ENCODE measurements at regions not wholly inside any gene's neighbourhood (a gene's known extent, or its start where the extent isn't known, plus 50 kb on each side); places are given as distances from the start of the nearest gene placed in this dataset.

DNA sequence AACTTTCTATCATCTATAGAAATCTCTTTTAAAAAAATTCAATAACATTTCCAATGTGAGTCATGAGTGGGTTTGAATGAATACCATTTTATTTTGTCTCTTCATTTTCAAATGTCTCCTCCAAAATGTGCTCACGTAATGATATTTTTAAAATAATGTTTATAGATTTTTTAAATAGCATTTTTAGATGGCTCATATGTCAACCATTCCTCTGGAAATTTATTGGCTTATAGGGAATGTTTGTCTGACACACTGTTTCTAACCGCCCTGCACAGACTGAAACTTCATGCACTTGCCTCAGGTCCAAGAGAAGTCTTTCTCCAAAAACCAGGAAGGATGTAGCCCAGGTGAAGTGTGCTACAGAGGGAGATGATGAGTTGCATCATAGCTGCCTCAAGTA is 88.8 kb upstream of the PLEKHG7 start:
- DNase-seq, result no peak

DNA sequence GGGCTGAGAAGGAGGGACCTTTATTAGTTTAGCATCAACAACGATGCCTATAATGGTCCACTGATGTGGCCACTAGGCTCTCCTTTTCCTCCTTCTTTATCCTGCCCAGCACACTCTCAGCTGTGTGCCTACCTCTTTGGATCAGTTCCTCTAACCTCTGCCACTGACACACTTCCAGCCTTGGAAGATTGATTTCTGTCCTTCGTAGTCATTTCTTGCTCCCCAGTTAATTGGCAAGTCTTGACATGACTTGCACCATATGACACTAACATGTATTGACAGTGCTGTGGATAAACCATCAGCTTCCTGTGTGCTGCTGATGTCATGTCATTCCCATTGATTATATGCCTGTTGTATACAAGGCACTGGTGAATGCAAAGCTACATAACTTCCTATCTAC is 90.2 kb upstream of the PLEKHG7 start:
- no peak for DNase-seq

DNA sequence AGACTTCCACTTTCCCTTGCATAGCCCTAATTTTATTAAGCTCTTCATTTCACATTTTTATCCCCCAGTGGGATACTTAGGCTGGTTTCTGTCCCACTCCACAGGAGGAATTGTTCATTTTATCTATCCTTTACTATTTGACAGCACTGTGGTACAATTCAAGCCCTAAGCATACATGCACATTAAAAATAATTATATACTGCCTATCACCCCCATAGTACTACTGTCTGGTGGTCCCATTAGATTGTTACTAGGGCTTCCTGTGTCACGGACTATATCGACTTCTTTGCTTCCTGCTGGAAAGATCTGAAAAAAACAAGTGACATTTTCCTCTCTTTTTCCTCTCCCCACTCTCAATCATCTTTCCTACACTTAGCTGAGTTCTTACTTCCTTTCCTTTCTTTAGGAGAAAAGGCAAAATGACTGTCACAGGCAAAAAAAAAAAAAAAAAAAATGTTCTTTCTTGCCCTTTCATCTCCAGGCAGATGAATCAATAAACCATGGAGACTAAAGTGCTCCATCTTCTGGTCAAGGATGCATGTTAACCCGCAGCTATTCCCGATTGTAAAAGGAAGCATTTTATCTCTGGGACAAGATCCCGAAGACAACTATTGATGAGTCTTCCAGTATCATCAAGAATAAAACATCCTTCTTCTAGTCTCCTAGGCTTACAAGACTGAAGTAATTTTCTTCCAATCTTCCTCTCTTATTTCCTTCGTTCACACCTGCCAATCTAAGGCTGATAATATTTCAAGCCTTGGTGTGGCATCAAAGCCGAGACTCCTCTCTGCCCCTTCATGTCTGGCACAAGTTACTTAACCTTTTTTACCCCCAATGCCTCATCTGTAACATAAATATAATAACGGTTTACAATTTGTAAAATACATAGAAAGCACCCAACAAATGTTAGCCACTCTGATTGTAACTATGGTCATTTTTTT is 94.4 kb upstream of the PLEKHG7 start:
- no peak for DNase-seq

DNA sequence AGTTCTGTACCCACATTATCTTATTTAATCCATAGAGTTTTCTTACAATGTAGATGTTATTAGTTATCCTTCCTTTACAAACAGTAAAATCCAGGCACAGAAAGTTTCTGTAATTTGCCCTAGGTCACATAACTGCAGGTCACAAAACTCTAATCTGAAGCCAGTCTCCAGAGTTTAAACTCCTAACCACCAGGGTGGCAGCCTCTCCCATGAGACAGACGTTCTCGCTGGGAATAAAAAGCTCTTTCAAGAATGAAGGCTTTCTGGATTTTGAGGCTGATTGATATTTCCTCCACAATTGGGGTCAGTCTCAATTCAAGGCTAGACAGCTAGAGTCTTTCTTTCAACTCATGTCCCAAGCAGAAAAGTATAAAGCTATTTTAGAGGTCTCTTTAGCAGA is 95.8 kb upstream of the PLEKHG7 start:
- no peak for DNase-seq

DNA sequence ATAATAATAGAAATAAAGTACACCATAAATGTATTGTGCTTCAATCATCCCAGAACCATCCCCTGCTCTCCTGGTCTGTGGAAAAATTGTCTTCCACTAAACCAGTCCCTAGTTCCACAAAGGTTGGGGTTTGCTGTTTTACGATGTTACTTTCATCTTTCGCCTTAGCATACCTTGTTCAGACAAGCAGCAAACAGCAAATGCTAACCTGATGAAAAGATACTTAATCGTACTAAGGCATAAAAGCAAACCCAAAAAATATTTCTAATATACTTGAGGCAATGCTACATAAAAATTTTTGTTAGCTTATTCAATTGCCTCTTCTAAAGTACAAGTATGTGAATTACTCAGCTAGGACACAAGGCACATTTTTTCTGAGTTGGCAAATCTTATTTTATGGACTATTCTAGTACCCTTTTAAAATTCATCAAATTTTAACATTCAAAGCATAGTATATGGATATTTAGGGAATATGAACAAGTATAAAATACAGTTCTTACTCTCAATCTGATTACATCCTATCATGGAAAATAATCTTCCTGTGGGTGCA is 97.1 kb upstream of the PLEKHG7 start:
- no peak for DNase-seq

DNA sequence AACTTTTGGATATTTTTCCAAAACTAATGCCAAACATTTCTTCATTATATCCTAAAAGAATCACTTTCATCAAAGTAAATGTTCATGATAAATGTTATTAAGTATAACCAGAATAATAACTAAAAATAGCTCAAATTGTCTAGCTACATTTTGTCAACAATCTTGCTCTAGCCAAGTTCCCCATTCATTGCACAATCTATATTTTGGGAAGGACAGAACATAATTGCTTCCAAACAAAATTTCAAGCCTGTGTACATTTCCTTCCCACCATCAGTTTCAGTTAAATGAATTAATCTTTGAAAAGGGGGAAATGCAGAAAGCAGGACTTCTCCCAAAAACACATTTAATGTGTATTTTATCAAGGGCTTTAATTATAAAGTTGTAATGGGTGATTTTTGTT is 98.0 kb upstream of the PLEKHG7 start:
- no peak for DNase-seq

DNA sequence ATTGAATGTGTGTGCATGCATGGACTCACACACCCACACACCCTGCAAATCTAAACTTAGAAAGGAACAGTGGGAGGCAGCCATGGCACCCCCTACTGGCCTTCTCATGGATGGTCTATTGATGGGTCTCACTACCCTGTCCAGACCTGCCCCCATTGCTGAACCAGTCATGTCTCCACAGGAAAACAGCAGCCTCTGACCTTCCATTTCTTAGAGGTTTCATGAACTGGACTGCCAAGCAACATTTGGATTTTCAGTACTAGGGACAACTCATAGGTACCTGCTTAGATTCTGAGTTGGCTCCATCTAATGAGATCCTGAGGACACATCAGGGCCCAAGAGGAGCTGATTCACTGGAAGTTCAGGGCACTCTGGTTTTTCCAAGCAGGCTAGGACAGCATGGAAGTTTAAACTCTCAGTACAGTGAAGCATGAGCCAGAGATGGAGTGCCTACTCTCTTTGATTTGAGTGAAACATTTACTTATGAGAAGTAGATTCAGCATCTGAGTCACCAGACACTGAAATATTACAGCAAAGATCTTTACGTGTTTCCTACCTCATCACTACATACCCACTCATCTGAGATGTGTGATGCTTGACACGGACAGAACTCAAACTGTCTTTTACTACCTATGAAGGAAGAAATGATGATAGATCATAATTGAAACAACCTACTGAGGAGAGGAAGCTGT is 98.9 kb upstream of the PLEKHG7 start:
- DNase-seq, result no peak

DNA sequence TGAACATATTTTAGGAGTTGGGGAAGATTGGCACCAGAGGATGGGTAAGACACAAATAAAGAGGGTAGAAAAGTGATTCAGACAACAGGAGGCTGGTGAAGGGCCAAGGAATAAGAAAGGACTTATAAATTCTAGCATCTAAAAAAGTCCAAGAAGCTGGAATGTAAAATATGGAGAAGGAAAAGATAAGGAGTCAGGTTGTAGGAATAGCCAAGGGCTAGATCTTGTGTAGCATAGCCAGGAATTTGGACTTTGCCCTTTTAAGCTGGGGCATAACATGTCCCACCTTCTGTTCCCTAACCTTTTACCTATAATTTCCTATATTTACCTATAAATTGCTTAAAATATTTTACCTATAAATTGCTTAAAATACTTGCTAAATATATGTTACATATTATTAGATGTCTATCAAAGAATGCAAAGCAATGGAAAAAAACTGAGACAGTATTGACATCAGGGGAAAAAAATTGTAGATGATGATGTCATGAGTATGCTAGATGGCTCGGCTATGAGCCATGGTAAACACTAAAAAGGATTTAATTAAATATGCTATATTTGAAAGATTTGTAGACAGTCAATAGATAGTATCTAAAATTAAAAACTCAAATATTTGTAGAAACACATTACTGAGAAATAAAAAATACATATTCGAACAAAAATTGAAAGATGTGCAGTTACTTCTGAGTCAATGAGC is 99.7 kb upstream of the PLEKHG7 start:
- no peak for DNase-seq

DNA sequence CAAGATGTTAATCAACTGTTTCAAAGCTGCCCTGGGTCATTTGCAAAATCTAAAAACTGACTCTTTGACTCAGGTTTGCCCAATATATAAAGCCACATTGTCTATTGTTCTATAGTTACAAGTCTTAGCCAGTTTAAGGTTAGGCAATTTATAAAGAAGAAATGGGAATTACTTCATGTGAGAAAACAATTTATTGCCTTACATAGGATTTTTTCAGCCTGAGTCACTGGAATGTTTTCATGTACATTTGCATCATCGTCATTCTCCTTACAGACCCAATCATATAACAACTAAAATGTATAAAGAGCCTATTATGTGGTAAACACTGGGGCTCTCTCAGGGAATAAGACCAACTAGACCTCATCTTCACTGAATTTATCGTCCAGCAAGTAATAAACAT is 100.3 kb upstream of the PLEKHG7 start:
- DNase-seq, result no peak

DNA sequence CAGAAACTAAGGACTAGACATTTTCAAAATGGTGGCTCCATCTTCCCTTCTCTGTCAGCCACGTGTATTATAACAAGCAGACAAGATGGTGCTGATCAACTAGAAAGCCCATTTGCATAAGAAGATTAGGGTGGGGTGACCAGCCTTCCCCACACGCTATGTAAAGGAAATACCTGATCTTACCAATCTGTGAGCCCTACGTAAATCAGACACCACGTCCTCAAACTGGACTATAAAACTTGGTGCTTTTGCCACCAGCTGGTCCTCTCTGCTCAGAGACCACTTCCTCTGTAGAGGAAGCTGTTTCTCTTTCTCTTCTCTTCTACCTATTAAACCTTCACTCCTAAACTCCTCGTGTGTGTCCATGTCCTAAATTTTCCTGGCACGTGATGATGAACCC is 101.1 kb upstream of the PLEKHG7 start:
- DNase-seq, result no peak

DNA sequence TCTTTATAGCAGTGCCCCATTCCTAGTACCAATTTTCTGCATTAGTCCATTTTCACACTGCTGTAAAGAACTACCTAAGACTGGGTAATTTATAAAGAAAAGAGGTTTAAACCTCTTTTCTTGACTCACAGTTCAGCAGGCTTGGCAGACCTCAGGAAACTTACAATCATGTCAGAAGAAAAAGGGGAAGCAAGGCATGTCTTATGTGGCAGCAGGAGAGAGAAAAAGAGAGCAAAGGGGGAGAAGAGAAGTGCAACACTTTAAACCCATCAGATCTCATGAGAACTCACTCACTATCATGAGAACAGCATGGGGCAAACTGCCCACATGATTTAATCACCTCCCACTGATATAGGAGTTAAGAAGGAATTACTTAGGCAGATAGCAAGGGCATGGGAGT is 101.6 kb upstream of the PLEKHG7 start:
- no peak for DNase-seq

DNA sequence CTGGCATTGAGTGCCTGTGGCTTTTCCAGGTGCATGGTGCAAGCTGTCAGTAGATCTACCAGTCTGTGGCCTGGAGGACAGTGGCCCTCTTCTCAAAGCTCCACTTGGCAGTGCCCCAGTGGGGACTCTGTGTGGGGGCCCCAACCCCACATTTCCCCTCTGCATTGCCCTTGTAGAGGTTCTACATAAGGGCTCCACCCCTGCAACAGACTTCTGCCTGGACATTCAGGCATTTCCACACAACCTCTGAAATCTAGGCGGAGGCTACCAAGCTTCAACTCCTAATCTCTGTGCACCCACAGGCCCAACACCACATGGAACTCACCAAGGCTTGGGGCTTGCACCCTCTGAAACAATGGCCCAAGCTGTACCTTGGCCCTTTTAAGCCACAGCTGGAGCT is 102.7 kb upstream of the PLEKHG7 start:
- no peak for DNase-seq

DNA sequence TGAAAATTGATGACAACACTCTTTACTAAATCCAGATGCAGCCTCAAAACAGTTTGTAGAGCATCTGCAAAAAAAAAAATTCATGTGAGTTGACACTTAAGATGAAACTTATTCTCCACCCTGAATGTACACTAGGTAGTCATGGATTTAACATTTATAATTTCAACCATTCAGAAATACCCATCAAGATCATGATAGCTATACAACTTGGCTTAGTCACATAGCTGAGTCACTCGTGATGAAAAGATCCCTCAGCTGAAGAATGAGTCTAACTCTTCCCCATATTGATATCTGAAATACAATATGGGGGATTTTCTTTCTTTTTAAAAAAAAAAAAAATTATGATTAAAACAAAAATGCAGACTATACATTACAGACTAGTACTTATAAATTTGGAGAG is 104.8 kb upstream of the PLEKHG7 start:
- DNase-seq, result no peak

DNA sequence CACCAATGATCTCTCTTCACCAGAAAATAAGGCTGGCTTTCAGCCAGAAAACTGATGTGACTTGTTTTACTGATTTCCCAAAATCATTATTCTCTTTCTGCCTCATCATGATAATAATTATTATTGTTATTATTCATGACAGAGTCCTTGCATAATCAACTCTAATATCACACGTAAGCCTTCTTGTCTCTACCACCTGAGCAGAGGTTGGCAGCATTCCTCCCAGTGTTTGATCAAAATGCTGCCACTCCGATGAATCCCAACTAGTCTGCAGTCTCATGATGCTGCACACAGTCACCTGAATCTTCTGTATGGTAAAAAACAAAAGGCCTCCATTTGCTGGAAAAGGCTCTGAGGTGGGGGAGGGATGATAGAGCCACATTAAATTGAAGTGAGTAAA is 105.7 kb upstream of the PLEKHG7 start:
- DNase-seq, result no peak

DNA sequence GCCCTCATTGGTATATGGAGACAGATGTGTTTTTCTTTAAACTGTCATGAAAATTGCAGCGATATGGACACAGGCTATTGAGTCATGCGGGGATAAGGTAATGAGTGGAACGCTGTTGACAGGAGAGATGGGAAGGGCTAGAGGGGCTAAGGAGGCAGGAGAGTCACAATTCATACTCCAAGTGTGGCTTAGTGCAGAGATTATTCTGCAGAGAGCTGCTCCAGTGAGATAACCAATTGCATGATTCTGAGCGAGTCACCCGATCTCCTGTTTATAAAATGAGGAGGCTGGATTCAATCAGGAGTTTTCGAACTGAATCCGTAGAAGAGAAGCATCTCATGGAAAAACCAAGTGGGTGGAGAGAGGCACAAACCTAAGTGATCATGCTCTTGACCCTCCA is 106.4 kb upstream of the PLEKHG7 start:
- no peak for DNase-seq

DNA sequence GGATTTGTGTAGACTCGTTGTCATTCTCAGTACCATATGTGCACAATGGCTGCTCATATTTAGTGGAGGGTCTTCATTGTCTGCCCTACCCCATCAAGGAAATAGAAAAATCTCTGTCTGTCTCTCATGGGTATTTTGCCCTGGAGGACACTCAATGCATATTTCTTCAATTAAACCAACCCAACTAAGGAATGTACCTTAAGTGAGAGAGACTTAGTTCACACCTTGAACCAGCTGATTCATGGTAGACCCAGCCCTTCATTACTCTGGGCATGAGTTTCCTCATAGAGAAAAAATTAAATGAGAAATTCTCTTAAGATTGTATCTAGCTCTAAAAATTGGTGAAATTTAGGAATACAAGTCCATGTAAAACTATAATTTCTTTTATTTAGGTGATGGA is 107.1 kb upstream of the PLEKHG7 start:
- no peak for DNase-seq

DNA sequence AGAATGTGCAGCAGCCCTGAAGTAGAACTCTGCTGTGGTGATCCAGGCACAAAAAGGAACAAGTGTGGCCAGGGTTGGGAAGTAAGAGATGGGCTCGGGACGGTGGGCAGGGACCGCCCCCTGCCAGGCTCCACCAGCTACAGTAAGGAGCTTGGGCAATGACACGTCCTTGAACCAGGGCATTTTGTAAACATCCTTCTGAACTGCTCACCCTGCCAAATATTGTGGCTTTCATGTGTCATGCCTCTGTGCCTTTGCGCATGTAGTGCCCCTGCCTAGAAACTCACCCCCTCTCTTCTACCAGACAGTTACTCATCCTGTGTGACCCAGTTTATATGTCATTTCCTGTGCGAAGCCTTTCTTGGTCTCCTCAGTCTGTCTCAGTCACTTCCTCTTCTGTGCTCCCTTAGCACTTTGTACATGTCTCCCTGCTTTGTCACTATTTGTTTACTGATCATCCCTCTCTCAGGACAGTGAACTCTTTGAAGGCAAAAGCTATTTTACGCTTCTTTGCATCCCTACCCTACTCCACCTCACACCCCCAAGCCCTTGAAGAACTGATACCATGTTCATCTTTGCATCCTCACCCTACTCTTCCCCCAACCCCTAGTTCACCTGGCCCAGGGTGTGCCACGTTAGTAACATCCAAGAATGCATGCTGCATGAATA is 108.9 kb upstream of the PLEKHG7 start:
- DNase-seq, result peak; percentile 11

DNA sequence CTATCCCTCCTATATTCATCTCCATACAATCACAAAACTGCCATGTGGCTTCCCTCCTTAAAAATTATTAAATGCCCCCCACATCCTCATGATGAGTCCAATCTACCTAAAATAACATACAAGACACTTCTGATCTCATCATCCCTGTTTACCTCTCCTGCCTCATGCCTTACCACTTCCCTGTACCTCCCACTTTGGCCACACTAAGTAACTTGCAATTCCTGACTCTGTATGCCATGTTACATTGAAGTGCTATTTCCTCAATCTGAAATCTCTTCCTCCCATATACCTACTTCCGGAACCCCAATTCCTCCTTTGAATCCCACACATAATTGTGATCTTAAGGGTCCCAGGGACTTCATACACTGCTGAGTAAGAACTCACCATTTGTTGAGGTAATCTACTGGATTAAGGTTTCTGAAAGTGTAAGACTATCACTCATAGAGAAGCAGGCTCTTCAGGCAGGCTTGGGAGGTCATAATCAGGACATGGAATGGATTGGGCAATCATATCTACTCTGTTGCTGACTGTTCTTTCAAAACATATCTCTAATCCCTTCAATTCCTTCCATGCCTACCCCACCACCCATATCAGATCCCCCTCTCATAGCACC is 117.6 kb upstream of the PLEKHG7 start:
- DNase-seq, result no peak

DNA sequence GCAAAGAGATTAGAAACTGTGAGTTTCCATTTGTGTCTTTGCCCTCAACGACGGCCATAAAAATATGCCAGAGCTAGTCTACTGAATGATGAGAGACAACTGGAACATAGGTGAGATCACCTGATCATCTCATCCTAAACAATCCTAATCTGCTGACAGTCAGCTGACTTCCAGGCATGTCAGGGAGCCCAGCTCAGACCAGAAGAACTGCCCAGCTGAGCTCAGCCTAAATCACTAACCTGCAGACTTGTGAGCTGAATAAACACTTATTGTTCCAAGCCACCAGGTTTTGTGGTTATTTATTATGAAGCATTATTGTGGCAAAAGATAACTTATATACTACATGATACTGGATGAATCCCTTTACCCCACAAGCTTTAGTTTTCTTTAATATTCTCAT is 118.9 kb upstream of the PLEKHG7 start:
- no peak for DNase-seq

DNA sequence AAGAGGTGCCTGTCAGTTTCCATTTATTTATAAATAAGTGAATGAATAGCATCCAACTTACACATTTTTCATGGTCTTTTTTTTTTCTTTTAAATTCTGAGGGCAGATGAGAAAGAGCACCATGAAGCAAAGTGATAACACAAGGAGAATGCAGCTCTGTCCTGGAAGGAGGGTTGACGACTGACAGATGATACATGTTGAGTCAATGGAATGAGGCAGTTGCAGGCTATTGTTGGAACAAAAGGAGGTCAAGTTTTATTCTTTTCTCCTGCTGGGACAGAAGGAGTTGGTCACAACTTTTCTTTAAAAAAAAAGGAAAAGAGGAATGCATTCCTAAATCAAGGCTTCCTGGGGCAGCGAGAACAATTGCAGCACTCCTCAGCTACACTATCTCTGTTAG is 119.9 kb upstream of the PLEKHG7 start:
- DNase-seq, result no peak

DNA sequence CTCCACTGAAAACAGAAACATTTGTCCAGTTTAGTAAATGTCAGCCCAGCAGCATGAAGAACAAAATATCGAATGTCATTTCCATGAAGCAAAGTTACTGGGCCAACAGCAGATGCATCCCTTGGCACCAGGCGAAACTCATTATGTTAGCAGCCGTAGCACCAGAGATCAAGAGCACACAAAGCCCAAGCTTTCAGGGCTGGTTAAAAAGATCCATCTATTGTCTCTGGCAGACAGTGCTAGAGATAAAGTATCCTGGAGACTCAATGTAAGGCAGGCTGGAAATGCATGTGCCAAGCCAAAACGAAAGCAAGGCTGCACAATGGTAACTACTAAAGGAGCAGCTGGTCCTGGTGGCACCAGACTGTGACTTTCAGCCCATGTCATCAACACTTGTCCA is 120.3 kb upstream of the PLEKHG7 start:
- DNase-seq, result peak; percentile 72

DNA sequence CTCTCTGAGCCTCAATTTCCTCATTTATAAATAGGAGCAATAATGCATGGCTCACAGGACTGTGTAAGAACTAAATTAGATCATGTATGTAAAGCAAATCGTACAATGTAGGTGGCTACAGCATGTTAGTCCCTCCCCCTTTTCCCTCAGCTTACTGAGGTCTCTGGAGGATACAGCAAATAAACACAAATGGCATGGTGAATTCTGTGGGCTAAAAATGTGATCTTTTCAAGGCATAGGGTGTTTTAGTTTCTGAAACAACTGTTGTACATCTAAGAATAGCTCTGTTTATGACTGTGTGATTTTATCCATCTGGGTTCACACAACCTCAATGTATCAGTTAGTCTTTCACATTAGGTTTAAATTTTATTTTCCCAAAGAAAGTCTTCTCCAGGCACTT is 121.2 kb upstream of the PLEKHG7 start:
- DNase-seq, result no peak

Measured in NCI-H2029 (cell line).